MM.1S (cell line): ENCODE measurements at regions not wholly inside any gene's neighbourhood (a gene's known extent, or its start where the extent isn't known, plus 50 kb on each side); places are given as distances from the start of the nearest gene placed in this dataset.

ENCODE experiments used
- CTCF ChIP-seq: fragments of 300-600 bp; sonication (generic); IDR thresholded peaks from 2 replicates; pipeline ENCODE4 v1.5.1; 2016; ENCODE audit warnings: antibody characterized with exemption, low read length, mixed read lengths
- EZH2 ChIP-seq: fragments of 300-600 bp; sonication (generic); optimal IDR thresholded peaks from 2 replicates; pipeline ENCODE3; 2017; ENCODE audit warnings: low read depth, mild to moderate bottlenecking, antibody characterized with exemption, low read length, mixed read lengths

- TF ChIP-seq CTCF (no peak), EZH2 (no peak)
These were observed 57.4 kb upstream of the DDR1 start for GRCh38 chr6:30826961-30827342.
